ENCODE measurements at regions not wholly inside any gene's neighbourhood (a gene's known extent, or its start where the extent isn't known, plus 50 kb on each side); places are given as distances from the start of the nearest gene placed in this dataset.

- no TSS peak for BruUV-seq (replicated peaks)
- Mint-ChIP-seq H3K27ac (ENCODE audit: low read depth, unreplicated experiment) (no peak overlapping the region), H3K27me3 (ENCODE audit: insufficient read depth, unreplicated experiment) (no peaks in the 10 kb centered on the region), H3K36me3 (ENCODE audit: insufficient read depth, unreplicated experiment) (peaks cover 9% of the 10 kb centered on the region), H3K4me3 (ENCODE audit: unreplicated experiment) (no peak overlapping the region), H3K4me1 (ENCODE audit: insufficient read depth, unreplicated experiment) (peaks cover 7% of the 10 kb centered on the region), H3K9me3 (ENCODE audit: unreplicated experiment) (peaks cover 12% of the 10 kb centered on the region)
- ChIA-PET POLR2A (no interaction called here), CTCF (no interaction called here)
- no peak for TF ChIP-seq CTCF (IDR thresholded peaks at IDR 0.05; ENCODE audit: unreplicated experiment)
- DNase-seq (ENCODE audit: unreplicated experiment) = no peak
- intact Hi-C loops (cut with micrococcal nuclease) = no loop called here
Measured at GRCh38 chr5:142514196-142514595, 171.7 kb downstream of the FGF1 start.

- intact Hi-C loops (cut with micrococcal nuclease) = no loop called here
- DNase-seq (ENCODE audit: unreplicated experiment) = peak; percentile 9
- peak overlapping the region; percentile 40 for H3K27ac Mint-ChIP-seq (ENCODE audit: low read depth, unreplicated experiment)
- H3K36me3 Mint-ChIP-seq (ENCODE audit: insufficient read depth, unreplicated experiment) = peaks cover 9% of the 10 kb centered on the region
- H3K27me3 Mint-ChIP-seq (ENCODE audit: insufficient read depth, unreplicated experiment) = no peaks in the 10 kb centered on the region
- TF ChIP-seq CTCF (IDR thresholded peaks at IDR 0.05; ENCODE audit: unreplicated experiment) = no peak
- CTCF ChIA-PET = interaction anchor here (0.5 to 0.6 kb wide), 5 partner anchors 98 to 977 kb away, joined by 3 to 4 read pairs (median 4); no protein-coding TSS in a partner anchor
- BruUV-seq (replicated peaks) = no TSS peak
- H3K4me1 Mint-ChIP-seq (ENCODE audit: insufficient read depth, unreplicated experiment) = peaks cover 7% of the 10 kb centered on the region
- H3K9me3 Mint-ChIP-seq (ENCODE audit: unreplicated experiment) = peaks cover 12% of the 10 kb centered on the region
- POLR2A ChIA-PET = interaction anchor here (0.6 to 0.8 kb wide), 2 partner anchors 11 to 286 kb away, joined by 3 read pairs; no protein-coding TSS in a partner anchor
- H3K4me3 Mint-ChIP-seq (ENCODE audit: unreplicated experiment) = no peak overlapping the region
Measured at GRCh38 chr5:142512043-142513042, 173.5 kb downstream of the FGF1 start.

- Mint-ChIP-seq H3K4me3 (ENCODE audit: unreplicated experiment) (no peak overlapping the region), H3K9me3 (ENCODE audit: unreplicated experiment) (peaks cover 4% of the 10 kb centered on the region), H3K27ac (ENCODE audit: low read depth, unreplicated experiment) (no peak overlapping the region), H3K4me1 (ENCODE audit: insufficient read depth, unreplicated experiment) (peaks cover 7% of the 10 kb centered on the region), H3K36me3 (ENCODE audit: insufficient read depth, unreplicated experiment) (peaks cover 9% of the 10 kb centered on the region), H3K27me3 (ENCODE audit: insufficient read depth, unreplicated experiment) (no peaks in the 10 kb centered on the region)
- ChIA-PET POLR2A (interaction anchor here (0.8 kb wide), 1 partner anchor 12 kb away, joined by 3 read pairs; no protein-coding TSS in a partner anchor), CTCF (interaction anchor here (0.6 to 1.0 kb wide), 4 partner anchors 14 to 809 kb away, joined by 3 to 4 read pairs (median 4); no protein-coding TSS in a partner anchor)
- intact Hi-C loops (cut with micrococcal nuclease) = no loop called here
- BruUV-seq (replicated peaks) = no TSS peak
- no peak for DNase-seq (ENCODE audit: unreplicated experiment)
- no peak for TF ChIP-seq CTCF (IDR thresholded peaks at IDR 0.05; ENCODE audit: unreplicated experiment)
Measured at GRCh38 chr5:142511358-142511757, 174.5 kb downstream of the FGF1 start.

- ChIA-PET POLR2A (interaction anchor here (0.7 kb wide), 1 partner anchor 123 kb away, joined by 3 read pairs; no protein-coding TSS in a partner anchor), CTCF (interaction anchor here (0.6 to 0.7 kb wide), 2 partner anchors 10 to 90 kb away, joined by 3 to 4 read pairs; no protein-coding TSS in a partner anchor)
- Mint-ChIP-seq H3K9me3 (ENCODE audit: unreplicated experiment) (no peaks in the 10 kb centered on the region), H3K27ac (ENCODE audit: low read depth, unreplicated experiment) (no peak overlapping the region), H3K4me1 (ENCODE audit: insufficient read depth, unreplicated experiment) (peaks cover 13% of the 10 kb centered on the region), H3K36me3 (ENCODE audit: insufficient read depth, unreplicated experiment) (peaks cover 9% of the 10 kb centered on the region), H3K4me3 (ENCODE audit: unreplicated experiment) (no peak overlapping the region), H3K27me3 (ENCODE audit: insufficient read depth, unreplicated experiment) (no peaks in the 10 kb centered on the region)
- DNase-seq (ENCODE audit: unreplicated experiment) = no peak
- no peak for TF ChIP-seq CTCF (IDR thresholded peaks at IDR 0.05; ENCODE audit: unreplicated experiment)
- intact Hi-C loops (cut with micrococcal nuclease) = no loop called here
- BruUV-seq (replicated peaks) = no TSS peak
Measured at GRCh38 chr5:142509026-142509425, 176.9 kb downstream of the FGF1 start.
